ENCODE measurements at regions not wholly inside any gene's neighbourhood (a gene's known extent, or its start where the extent isn't known, plus 50 kb on each side); places are given as distances from the start of the nearest gene placed in this dataset.
"Not testable (repeated sequence)": the region's sequence is repeated elsewhere in the genome, so short reads cannot be mapped to it uniquely, and the experiment has no call there.

DNA sequence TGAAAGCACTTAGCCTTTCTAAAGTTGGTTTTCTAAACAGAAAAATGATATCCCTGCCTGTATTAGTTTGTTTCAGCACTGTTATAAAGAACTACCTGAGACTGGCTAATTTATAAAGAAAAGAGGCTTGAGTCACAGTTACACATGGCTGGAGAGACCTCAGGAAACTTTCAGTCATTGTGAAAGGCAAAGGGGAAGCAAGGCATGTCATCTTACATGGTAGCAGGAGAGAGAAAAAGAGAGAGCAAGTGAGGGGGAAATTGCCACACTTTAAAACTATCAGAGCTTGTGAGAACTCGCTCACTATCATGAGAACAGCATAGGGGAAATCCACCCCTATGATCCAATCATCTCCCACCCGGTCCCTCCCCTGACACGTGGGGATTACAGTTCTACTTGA lies 64.9 kb downstream of the FAM170A start:
- DNase-seq, result no peak

GRCh38 chr5:119706049-119706448 lies 76.7 kb downstream of the FAM170A start:
- no peak for DNase-seq

DNA sequence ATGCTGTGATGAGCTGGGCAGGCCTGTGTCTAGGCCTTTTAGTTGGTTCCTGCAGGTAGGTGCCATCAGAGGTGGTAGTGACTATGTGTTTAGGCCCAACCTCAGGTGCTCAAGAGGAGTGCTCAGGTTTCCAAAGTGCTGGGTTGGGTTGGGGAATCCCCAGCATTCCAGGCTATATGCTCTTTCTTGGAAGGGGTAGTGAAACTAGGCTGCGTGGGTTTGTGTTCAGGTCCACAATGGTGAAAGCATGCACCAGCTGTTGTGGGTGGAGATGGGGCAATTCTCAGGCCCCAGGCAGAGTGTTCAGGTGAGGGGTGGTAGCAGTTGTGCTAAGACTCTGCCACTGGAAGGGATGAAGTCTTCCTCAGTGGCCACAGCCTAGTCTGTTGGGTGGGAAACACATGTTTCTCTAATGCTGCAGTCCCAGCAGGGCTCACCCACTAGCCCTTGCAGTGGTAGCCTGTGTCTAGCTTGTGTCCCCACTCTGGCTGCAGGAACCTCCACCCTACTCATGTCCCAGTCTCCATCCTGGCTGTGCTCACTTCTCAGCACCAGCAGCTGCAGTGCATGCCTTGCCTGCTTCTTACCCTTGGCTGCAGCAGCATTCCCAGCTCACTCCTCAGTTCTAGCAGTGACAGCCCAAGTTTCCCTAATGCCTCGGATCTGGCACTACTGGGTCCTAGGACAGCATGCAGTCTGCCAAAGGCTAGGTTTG lies 78.9 kb downstream of the FAM170A start:
- DNase-seq, result peak in 1 of 2 donors; percentile 4

- DNase-seq, result no peak
These were observed 92.4 kb downstream of the FAM170A start for GRCh38 chr5:119721775-119722174.

DNA sequence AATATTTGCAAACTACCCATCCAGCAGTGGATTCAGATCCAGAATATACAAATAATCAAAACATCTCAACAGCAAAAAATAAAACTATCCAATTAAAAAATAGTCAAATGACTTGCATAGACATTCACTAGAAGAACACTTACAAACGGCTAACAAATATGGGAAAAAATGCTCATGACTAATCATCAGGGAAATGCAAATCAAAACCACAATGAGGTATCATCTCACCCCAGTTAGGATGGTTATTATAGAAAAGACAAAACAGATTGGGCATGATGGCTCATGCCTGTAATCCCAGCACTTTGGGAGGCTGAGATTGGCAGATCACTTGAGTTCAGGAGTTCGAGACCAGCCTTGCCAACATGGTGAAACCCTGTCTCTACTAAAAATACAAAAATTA lies 95.9 kb downstream of the FAM170A start:
- not testable (repeated sequence) for DNase-seq

DNA sequence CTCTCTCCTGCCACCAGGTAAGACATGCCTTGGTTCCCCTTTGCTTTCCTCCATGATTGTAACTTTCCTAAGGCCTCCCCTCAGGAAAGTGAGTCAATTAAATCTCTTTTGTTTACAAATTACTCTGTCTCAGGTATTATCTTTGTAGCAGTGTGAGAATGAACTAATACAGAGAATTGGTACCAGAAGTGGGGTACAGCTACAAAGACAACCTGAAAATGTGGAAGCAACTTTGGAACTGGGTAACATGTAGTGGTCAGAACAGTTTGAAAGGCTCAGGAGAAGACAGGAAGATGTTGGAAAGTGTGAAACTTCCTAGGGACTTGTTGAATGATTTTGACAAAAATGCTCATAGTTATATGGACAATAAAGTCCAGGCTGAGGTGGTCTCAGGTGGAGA lies 97.2 kb downstream of the FAM170A start:
- DNase-seq, result no peak

GRCh38 chr5:119740225-119740624 lies 110.9 kb downstream of the FAM170A start:
- no peak for DNase-seq

- no peak for DNase-seq
These were observed 112.3 kb downstream of the FAM170A start for GRCh38 chr5:119741691-119742090.

GRCh38 chr5:119742311-119742710 lies 113.0 kb downstream of the FAM170A start:
- peak in 1 of 2 donors; percentile 1 for DNase-seq

GRCh38 chr5:119743927-119744326 lies 114.6 kb downstream of the FAM170A start:
- DNase-seq, result peak; percentile 18 to 48

- no peak for DNase-seq
These were observed 116.6 kb downstream of the FAM170A start for GRCh38 chr5:119745976-119746375.

- no peak for DNase-seq
These were observed 117.6 kb downstream of the FAM170A start for GRCh38 chr5:119746984-119747383.

- no peak for DNase-seq
These were observed 121.8 kb downstream of the FAM170A start for GRCh38 chr5:119750887-119751733.

DNA sequence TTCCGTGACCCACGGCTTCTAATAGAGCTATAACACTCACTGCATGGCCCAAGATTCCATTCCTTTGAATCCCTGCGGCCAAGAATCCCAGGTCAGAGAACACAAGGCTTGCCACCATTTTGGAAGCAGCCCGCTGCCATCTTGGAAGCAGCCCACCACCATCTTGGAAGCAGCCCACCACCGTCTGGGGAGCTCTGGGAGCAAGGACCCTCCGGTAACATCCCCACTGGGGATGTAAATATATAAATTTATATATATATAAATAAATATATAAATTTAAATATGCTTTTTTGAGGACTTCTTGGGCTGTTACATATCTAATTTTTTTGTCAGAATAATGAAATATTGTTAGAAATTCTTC lies 122.4 kb downstream of the FAM170A start:
- DNase-seq, result no peak

GRCh38 chr5:119752921-119753886 lies 123.8 kb downstream of the FAM170A start:
- DNase-seq, result no peak

DNA sequence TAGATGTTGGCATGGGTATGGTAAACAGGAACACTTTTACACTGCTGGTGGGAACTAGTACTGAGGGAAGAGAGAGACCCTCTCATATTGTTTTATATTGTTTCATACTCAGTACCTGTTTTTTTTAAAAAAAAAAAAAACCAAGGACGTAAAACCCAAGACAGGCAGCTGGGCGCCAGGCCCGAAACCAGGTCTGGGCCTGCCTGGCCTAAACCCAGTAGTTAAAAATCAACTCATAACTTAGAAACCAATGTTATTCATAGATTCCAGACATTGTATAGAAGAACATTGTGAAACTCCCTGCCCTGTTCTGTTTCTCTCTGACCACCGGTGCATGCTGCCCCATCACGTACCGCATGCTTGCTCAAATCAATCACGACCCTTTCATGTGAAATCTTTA lies 125.5 kb downstream of the FAM170A start:
- DNase-seq, result not testable (repeated sequence)

DNA sequence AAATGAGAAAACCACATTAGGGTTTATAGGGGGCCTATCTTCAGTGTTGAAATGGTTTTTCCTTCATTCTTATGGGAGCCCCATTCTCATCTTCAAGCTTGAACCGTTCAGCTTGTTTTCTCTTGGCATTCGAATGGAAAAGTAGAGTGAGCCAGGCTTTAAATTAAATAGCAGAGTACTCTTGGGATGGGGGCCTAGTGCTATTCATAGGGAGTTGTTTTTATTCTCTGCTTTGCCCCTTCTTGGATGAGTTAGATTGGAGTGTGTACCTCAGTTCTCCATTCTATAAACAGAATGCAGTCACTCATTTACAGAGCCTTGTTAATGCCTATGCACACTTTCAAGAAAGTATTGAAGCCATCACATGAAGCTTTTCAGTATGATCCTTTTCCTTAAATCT lies 127.9 kb downstream of the FAM170A start:
- DNase-seq, result no peak

- DNase-seq, result not testable (repeated sequence)
These were observed 140.6 kb downstream of the FAM170A start for GRCh38 chr5:119769695-119770693.

GRCh38 chr5:119780145-119780544 lies 150.8 kb downstream of the FAM170A start:
- not testable (repeated sequence) for DNase-seq

- no peak for DNase-seq
These were observed 155.7 kb downstream of the FAM170A start for GRCh38 chr5:119785057-119785456.

DNA sequence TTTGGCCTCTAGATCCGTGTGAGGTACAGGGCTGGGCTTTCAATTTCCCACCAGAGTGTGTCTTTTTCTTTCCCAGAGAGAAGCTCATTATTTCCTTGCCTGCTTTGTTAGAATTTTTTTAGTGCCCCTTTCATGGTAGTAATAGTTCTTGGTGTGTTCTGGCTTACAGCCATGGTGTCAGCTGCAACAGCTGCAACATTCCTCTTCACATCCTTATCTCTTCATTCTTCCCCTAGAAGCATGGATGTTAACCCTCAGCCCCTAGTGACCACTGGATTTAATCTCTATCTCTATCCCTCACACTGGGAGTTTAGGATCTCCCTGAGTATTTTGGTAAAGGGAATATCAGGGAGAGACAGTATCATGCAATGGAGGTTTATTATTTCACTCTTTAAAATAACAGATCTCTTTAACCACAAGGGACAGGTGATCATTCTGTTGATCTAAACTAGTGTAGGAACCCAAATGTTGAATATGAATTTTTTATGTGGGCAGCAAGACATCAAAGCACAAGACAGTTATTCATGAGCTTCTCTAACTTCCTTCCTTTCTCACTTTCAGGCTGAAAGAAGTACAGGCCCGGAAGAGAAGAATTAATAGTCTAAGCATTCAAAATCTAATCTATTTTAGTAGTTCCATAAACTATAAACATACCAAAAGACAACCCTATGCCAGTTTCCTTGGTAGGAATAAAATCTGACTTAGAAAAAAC lies 160.2 kb downstream of the FAM170A start:
- DNase-seq, result no peak

Data from inflammatory macrophage treated with lipopolysaccharide for 1 hour (primary cell).